ENCODE measurements at regions not wholly inside any gene's neighbourhood (a gene's known extent, or its start where the extent isn't known, plus 50 kb on each side); places are given as distances from the start of the nearest gene placed in this dataset.
A peak's percentile ranks its signal among the peaks of the same experiment; 100 is the strongest.
"Not testable (repeated sequence)": the region's sequence is repeated elsewhere in the genome, so short reads cannot be mapped to it uniquely, and the experiment has no call there.

- intact Hi-C loops (cut with DNase I, micrococcal nuclease) = no loop called here
- ATAC-seq (no peak), DNase-seq (no peak)
Observed at GRCh38 chr11:83403691-83404389, 117.7 kb upstream of the CCDC90B start.

- no peak for ATAC-seq
- intact Hi-C loops (cut with DNase I, micrococcal nuclease) = no loop called here
- no peak for DNase-seq
Observed at GRCh38 chr11:83401506-83402225, 115.5 kb upstream of the CCDC90B start.

- intact Hi-C loops (cut with DNase I, micrococcal nuclease) = no loop called here
- ATAC-seq (no peak), DNase-seq (no peak)
Observed at GRCh38 chr11:83394331-83394730, 108.2 kb upstream of the CCDC90B start.

GRCh38 chr11:83392556-83392955 is 106.4 kb upstream of the CCDC90B start:
- intact Hi-C loops (cut with DNase I, micrococcal nuclease) = no loop called here
- no peak for DNase-seq
- no peak for ATAC-seq

GRCh38 chr11:83389975-83390374 is 103.8 kb upstream of the CCDC90B start:
- DNase-seq (no peak), ATAC-seq (no peak)
- intact Hi-C loops (cut with DNase I, micrococcal nuclease) = no loop called here

- ATAC-seq = not testable (repeated sequence)
Observed at GRCh38 chr11:83383838-83384237, 97.7 kb upstream of the CCDC90B start.

GRCh38 chr11:83374311-83374710 is 88.1 kb upstream of the CCDC90B start:
- intact Hi-C loops (cut with DNase I, micrococcal nuclease) = no loop called here
- DNase-seq (no peak), ATAC-seq (no peak)

More at GRCh38 chr11:83383838-83384237, 97.7 kb upstream of the CCDC90B start:
- DNase-seq; intact Hi-C loops (cut with DNase I, micrococcal nuclease): not testable (repeated sequence)

- no peak for ATAC-seq
- intact Hi-C loops (cut with DNase I, micrococcal nuclease) = no loop called here
- DNase-seq = no peak
Observed at GRCh38 chr11:83371489-83371888, 85.3 kb upstream of the CCDC90B start.

GRCh38 chr11:83367745-83368144 is 81.6 kb upstream of the CCDC90B start:
- intact Hi-C loops (cut with DNase I, micrococcal nuclease) = no loop called here
- no peak for ATAC-seq
- no peak for DNase-seq

- ATAC-seq (no peak), DNase-seq (no peak)
- intact Hi-C loops (cut with DNase I, micrococcal nuclease) = no loop called here
Observed at GRCh38 chr11:83364500-83365045, 78.4 kb upstream of the CCDC90B start.

- DNase-seq = no peak
- ATAC-seq = no peak
- intact Hi-C loops (cut with DNase I, micrococcal nuclease) = no loop called here
Observed at GRCh38 chr11:83363312-83363711, 77.1 kb upstream of the CCDC90B start.

- no peak for ATAC-seq
- intact Hi-C loops (cut with DNase I, micrococcal nuclease) = no loop called here
Observed at GRCh38 chr11:83361831-83362230, 75.7 kb upstream of the CCDC90B start.

GRCh38 chr11:83355391-83355790 is 69.2 kb upstream of the CCDC90B start:
- intact Hi-C loops (cut with DNase I, micrococcal nuclease) = no loop called here
- no peak for DNase-seq
- no peak for ATAC-seq

More at GRCh38 chr11:83361831-83362230, 75.7 kb upstream of the CCDC90B start:
- no peak for DNase-seq

GRCh38 chr11:83350187-83350586 is 64.0 kb upstream of the CCDC90B start:
- DNase-seq (no peak), ATAC-seq (no peak)
- intact Hi-C loops (cut with DNase I, micrococcal nuclease) = no loop called here

GRCh38 chr11:83349296-83349695 is 63.1 kb upstream of the CCDC90B start:
- intact Hi-C loops (cut with DNase I, micrococcal nuclease) = no loop called here
- DNase-seq (no peak), ATAC-seq (no peak)

- ATAC-seq; intact Hi-C loops (cut with DNase I, micrococcal nuclease); DNase-seq: not testable (repeated sequence)
Observed at GRCh38 chr11:83346706-83347105, 60.5 kb upstream of the CCDC90B start.

GRCh38 chr11:83344521-83344920 is 58.4 kb upstream of the CCDC90B start:
- DNase-seq; intact Hi-C loops (cut with DNase I, micrococcal nuclease); ATAC-seq: not testable (repeated sequence)

GRCh38 chr11:83336993-83337392 is 50.8 kb upstream of the CCDC90B start:
- DNase-seq (no peak), ATAC-seq (peak; percentile 19)
- intact Hi-C loops (cut with DNase I, micrococcal nuclease) = no loop called here
